HG03378 (cell line): ENCODE measurements at regions not wholly inside any gene's neighbourhood (a gene's known extent, or its start where the extent isn't known, plus 50 kb on each side); places are given as distances from the start of the nearest gene placed in this dataset.
"Not testable (repeated sequence)": the region's sequence is repeated elsewhere in the genome, so short reads cannot be mapped to it uniquely, and the experiment has no call there.

Source experiments
- ATAC-seq: cut with Tn5 transposase; IDR thresholded peaks from one replicate; pipeline ENCODE4 v1.9.1; 2021; ENCODE audit warnings: mild to moderate bottlenecking, moderate library complexity; ENCODE audit not compliant: unreplicated experiment

- ATAC-seq = no peak
Observed at GRCh38 chr5:14054965-14055963, 87.9 kb upstream of the TRIO start.

GRCh38 chr5:14054111-14054854 lies 88.9 kb upstream of the TRIO start:
- ATAC-seq = no peak

GRCh38 chr5:14050821-14051220 lies 92.3 kb upstream of the TRIO start:
- ATAC-seq = no peak

- no peak for ATAC-seq
Observed at GRCh38 chr5:14048434-14048833, 94.7 kb upstream of the TRIO start.

GRCh38 chr5:14041528-14042192 lies 97.2 kb upstream of the DNAH5 start:
- no peak for ATAC-seq

- no peak for ATAC-seq
Observed at GRCh38 chr5:14040542-14040941, 96.1 kb upstream of the DNAH5 start.

GRCh38 chr5:14039576-14039975 lies 95.1 kb upstream of the DNAH5 start:
- ATAC-seq = no peak

GRCh38 chr5:14039063-14039462 lies 94.6 kb upstream of the DNAH5 start:
- ATAC-seq = no peak

GRCh38 chr5:14038341-14038959 lies 94.0 kb upstream of the DNAH5 start:
- no peak for ATAC-seq

GRCh38 chr5:14036947-14037346 lies 92.5 kb upstream of the DNAH5 start:
- no peak for ATAC-seq

- ATAC-seq = no peak
Observed at GRCh38 chr5:14036514-14036913, 92.0 kb upstream of the DNAH5 start.

- ATAC-seq = peak; percentile 73
Observed at GRCh38 chr5:14035859-14036503, 91.5 kb upstream of the DNAH5 start.

- no peak for ATAC-seq
Observed at GRCh38 chr5:14034963-14035362, 90.5 kb upstream of the DNAH5 start.

GRCh38 chr5:14032918-14033317 lies 88.4 kb upstream of the DNAH5 start:
- ATAC-seq = no peak

GRCh38 chr5:14028938-14029584 lies 84.6 kb upstream of the DNAH5 start:
- ATAC-seq = no peak

- no peak for ATAC-seq
Observed at GRCh38 chr5:14028188-14028587, 83.7 kb upstream of the DNAH5 start.

- no peak for ATAC-seq
Observed at GRCh38 chr5:14025569-14026286, 81.2 kb upstream of the DNAH5 start.

- ATAC-seq = no peak
Observed at GRCh38 chr5:14022971-14023370, 78.5 kb upstream of the DNAH5 start.

GRCh38 chr5:14020944-14021343 lies 76.5 kb upstream of the DNAH5 start:
- not testable (repeated sequence) for ATAC-seq
